ENCODE measurements at regions not wholly inside any gene's neighbourhood (a gene's known extent, or its start where the extent isn't known, plus 50 kb on each side); places are given as distances from the start of the nearest gene placed in this dataset.

DNA sequence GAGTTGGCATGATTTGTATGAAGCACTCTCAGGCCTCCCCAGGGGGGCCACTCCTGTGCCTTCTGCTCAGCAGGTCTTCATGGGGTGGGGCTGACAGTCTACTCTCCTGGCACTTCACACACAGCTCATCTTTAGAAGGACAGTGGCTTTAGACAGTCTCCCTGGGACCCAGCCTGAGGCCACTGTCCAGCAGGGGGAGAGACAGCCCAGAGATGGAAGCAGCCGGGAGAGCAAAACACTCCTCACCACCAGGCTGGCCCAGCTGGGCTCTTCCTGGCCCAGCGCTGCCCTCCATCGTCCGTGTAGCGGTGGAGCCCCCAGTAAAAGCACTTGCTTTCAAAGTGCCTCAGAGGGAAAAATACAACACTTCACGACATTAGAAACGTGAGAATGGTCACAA lies 62.0 kb upstream of the CRHR1 start:
- in situ Hi-C loops (cut with MboI; ENCODE audit: low sequenced_read_pairs): no loop called here
- Histone ChIP-seq H3K4ac (ENCODE audit: low read depth, low read length) (no peak overlapping the region), H4K20me1 (ENCODE audit: insufficient read depth, low read length) (no peaks in the 10 kb centered on the region), H2AFZ (replicated peaks; ENCODE audit: low read length, poor library complexity) (no peak overlapping the region), H3K79me1 (ENCODE audit: low read depth in 1 of 2, low read length in 2 of 2) (no peaks in the 10 kb centered on the region), H3K9me1 (ENCODE audit: insufficient read depth, low read length) (no peaks in the 10 kb centered on the region), H2BK20ac (ENCODE audit: low read depth, low read length) (no peak overlapping the region), H2AK9ac (replicated peaks; ENCODE audit: low read depth, low read length, poor library complexity) (no peak overlapping the region), H3K27me3 (ENCODE audit: control insufficient read depth, insufficient read depth, low read length) (peaks cover 18% of the 10 kb centered on the region), H3K23ac (ENCODE audit: low read depth, low read length) (no peak overlapping the region), H3K56ac (ENCODE audit: extremely low read depth, insufficient read depth, low read length) (no peak overlapping the region), H3K9ac (ENCODE audit: low read depth, low read length) (no peak overlapping the region), H3K4me3 (ENCODE audit: insufficient read depth, low read depth, low read length) (no peak overlapping the region), H2BK120ac (ENCODE audit: low read depth, low read length) (no peak overlapping the region), H2AK5ac (ENCODE audit: low read depth, low read length) (no peak overlapping the region), H3K4me1 (ENCODE audit: control insufficient read depth, insufficient read depth, low read length) (no peaks in the 10 kb centered on the region), H2BK5ac (ENCODE audit: low read depth, low read length, poor library complexity, severe bottlenecking) (no peak overlapping the region), H4K91ac (ENCODE audit: insufficient read depth, low read depth, low read length) (no peak overlapping the region), H3K4me2 (ENCODE audit: low read depth, low read length) (no peak overlapping the region), H3K9me3 (ENCODE audit: control insufficient read depth, insufficient read depth, low read length) (no peaks in the 10 kb centered on the region), H4K8ac (ENCODE audit: low read depth in 2 of 2, low read length in 2 of 2) (no peak overlapping the region), H4K5ac (ENCODE audit: low read depth, low read length) (no peak overlapping the region), H3K27ac (ENCODE audit: insufficient read depth, low read length) (no peak overlapping the region), H2BK15ac (ENCODE audit: low read depth, low read length) (no peak overlapping the region), H3K14ac (replicated peaks; ENCODE audit: low read depth, low read length) (no peak overlapping the region), H3K18ac (ENCODE audit: low read depth, low read length) (no peak overlapping the region), H3K36me3 (ENCODE audit: control insufficient read depth, insufficient read depth, low read length) (no peaks in the 10 kb centered on the region)
- ChIA-PET CTCF (interaction anchor here (0.9 kb wide), 1 partner anchor 110 kb away, joined by 3 read pairs; no protein-coding TSS in a partner anchor), POLR2A (ENCODE audit: unreplicated experiment) (no interaction called here)
- TF ChIP-seq, protein P1, sequence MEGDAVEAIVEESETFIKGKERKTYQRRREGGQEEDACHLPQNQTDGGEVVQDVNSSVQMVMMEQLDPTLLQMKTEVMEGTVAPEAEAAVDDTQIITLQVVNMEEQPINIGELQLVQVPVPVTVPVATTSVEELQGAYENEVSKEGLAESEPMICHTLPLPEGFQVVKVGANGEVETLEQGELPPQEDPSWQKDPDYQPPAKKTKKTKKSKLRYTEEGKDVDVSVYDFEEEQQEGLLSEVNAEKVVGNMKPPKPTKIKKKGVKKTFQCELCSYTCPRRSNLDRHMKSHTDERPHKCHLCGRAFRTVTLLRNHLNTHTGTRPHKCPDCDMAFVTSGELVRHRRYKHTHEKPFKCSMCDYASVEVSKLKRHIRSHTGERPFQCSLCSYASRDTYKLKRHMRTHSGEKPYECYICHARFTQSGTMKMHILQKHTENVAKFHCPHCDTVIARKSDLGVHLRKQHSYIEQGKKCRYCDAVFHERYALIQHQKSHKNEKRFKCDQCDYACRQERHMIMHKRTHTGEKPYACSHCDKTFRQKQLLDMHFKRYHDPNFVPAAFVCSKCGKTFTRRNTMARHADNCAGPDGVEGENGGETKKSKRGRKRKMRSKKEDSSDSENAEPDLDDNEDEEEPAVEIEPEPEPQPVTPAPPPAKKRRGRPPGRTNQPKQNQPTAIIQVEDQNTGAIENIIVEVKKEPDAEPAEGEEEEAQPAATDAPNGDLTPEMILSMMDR (conservative IDR thresholded peaks at IDR 0.05; ENCODE audit: low read depth, low read length): peak; percentile 26; the same call in 1 of the 2 replicates
- TF ChIP-seq CHD1 (IDR thresholded peaks at IDR 0.05; ENCODE audit: low read depth, low read length): no peak
- TF ChIP-seq MXI1 (IDR thresholded peaks at IDR 0.05; ENCODE audit: borderline replicate concordance, low read depth, low read length): no peak
- TF ChIP-seq RCOR1 (IDR thresholded peaks at IDR 0.05; ENCODE audit: insufficient replicate concordance, low read length): no peak
- TF ChIP-seq MAZ (IDR thresholded peaks at IDR 0.05; ENCODE audit: borderline replicate concordance, low read depth, low read length): no peak
- peak; percentile 5 for DNase-seq
- peak; percentile 69 for ATAC-seq (ENCODE audit: low read depth)
- WGBS, 2 experiments (ENCODE audit: extremely low coverage in 2 of 2, insufficient read length in 1 of 2): 0% methylated on average over 1 of the region's 7 CpGs; no CpG with 5 or more reads in 1 of the 2 experiments
- intact Hi-C loops (cut with micrococcal nuclease): no loop called here
- dilution Hi-C loops (cut with HindIII; ENCODE audit: low sequenced_read_pairs, unreplicated experiment): no loop called here
- BruUV-seq (replicated peaks): no TSS peak
